ENCODE measurements at regions not wholly inside any gene's neighbourhood (a gene's known extent, or its start where the extent isn't known, plus 50 kb on each side); places are given as distances from the start of the nearest gene placed in this dataset.

- Histone ChIP-seq H3K9me3 (ENCODE audit: control insufficient read depth in 1 of 2, insufficient read depth in 1 of 2, low read length in 2 of 2) (no peaks in the 10 kb centered on the region), H3K27me3 (ENCODE audit: control insufficient read depth in 1 of 2, insufficient read depth in 2 of 2, low read length in 2 of 2) (no peaks in the 10 kb centered on the region), H3K36me3 (ENCODE audit: insufficient read depth, low read length) (no peaks in the 10 kb centered on the region), H3K27ac (ENCODE audit: low read depth in 1 of 2, low read length in 2 of 2) (no peak overlapping the region), H3K4me1 (ENCODE audit: insufficient read depth, low read length) (no peaks in the 10 kb centered on the region), H3K4me3 (ENCODE audit: low read length) (no peak overlapping the region)
- Mint-ChIP-seq H3K4me1 (ENCODE audit: low read depth) (no peaks in the 10 kb centered on the region), H3K27ac (no peak overlapping the region), H3K4me3 (no peak overlapping the region), H3K27me3 (no peaks in the 10 kb centered on the region), H3K36me3 (ENCODE audit: low read depth) (no peaks in the 10 kb centered on the region), H3K9me3 (no peaks in the 10 kb centered on the region)
- ChIA-PET CTCF (no interaction called here), POLR2A (no interaction called here)
- DNase-seq = no peak
- no peak for TF ChIP-seq CTCF (IDR thresholded peaks at IDR 0.05)
- intact Hi-C loops (cut with DNase I, micrococcal nuclease) = no loop called here
- no peak for ATAC-seq (ENCODE audit: poor library complexity)
These were observed 111.2 kb upstream of the CLDN10 start for GRCh38 chr13:95441326-95441725.

- no peak overlapping the region for H3K4me3 Mint-ChIP-seq
- ATAC-seq (ENCODE audit: poor library complexity) (no peak), DNase-seq (no peak)
- no peak for TF ChIP-seq CTCF (IDR thresholded peaks at IDR 0.05)
- H3K4me1 ChIP-seq (ENCODE audit: insufficient read depth, low read length) = no peaks in the 10 kb centered on the region
- H3K4me3 ChIP-seq (ENCODE audit: low read length) = no peak overlapping the region
- no peaks in the 10 kb centered on the region for H3K9me3 ChIP-seq (ENCODE audit: control insufficient read depth in 1 of 2, insufficient read depth in 1 of 2, low read length in 2 of 2)
- ChIA-PET POLR2A (no interaction called here), CTCF (interaction anchor here (0.6 kb wide), 1 partner anchor 97 kb away, joined by 3 read pairs; no protein-coding TSS in a partner anchor)
- no peaks in the 10 kb centered on the region for H3K9me3 Mint-ChIP-seq
- H3K4me1 Mint-ChIP-seq (ENCODE audit: low read depth) = no peaks in the 10 kb centered on the region
- no peak overlapping the region for H3K27ac Mint-ChIP-seq
- H3K27me3 ChIP-seq (ENCODE audit: control insufficient read depth in 1 of 2, insufficient read depth in 2 of 2, low read length in 2 of 2) = no peaks in the 10 kb centered on the region
- no peaks in the 10 kb centered on the region for H3K36me3 Mint-ChIP-seq (ENCODE audit: low read depth)
- intact Hi-C loops (cut with DNase I, micrococcal nuclease) = no loop called here
- H3K27ac ChIP-seq (ENCODE audit: low read depth in 1 of 2, low read length in 2 of 2) = no peak overlapping the region
- H3K36me3 ChIP-seq (ENCODE audit: insufficient read depth, low read length) = no peaks in the 10 kb centered on the region
- H3K27me3 Mint-ChIP-seq = peaks cover 6% of the 10 kb centered on the region
These were observed 108.4 kb upstream of the CLDN10 start for GRCh38 chr13:95444006-95444730.

GRCh38 chr13:95445131-95445530, 107.4 kb upstream of the CLDN10 start:
- Mint-ChIP-seq H3K27ac (no peak overlapping the region), H3K4me3 (no peak overlapping the region), H3K27me3 (peaks cover 6% of the 10 kb centered on the region), H3K9me3 (no peaks in the 10 kb centered on the region), H3K36me3 (ENCODE audit: low read depth) (no peaks in the 10 kb centered on the region), H3K4me1 (ENCODE audit: low read depth) (no peaks in the 10 kb centered on the region)
- ChIA-PET CTCF (no interaction called here), POLR2A (no interaction called here)
- H3K4me1 ChIP-seq (ENCODE audit: insufficient read depth, low read length) = no peaks in the 10 kb centered on the region
- intact Hi-C loops (cut with DNase I, micrococcal nuclease) = no loop called here
- no peak overlapping the region for H3K27ac ChIP-seq (ENCODE audit: low read depth in 1 of 2, low read length in 2 of 2)
- no peaks in the 10 kb centered on the region for H3K9me3 ChIP-seq (ENCODE audit: control insufficient read depth in 1 of 2, insufficient read depth in 1 of 2, low read length in 2 of 2)
- no peak for TF ChIP-seq CTCF (IDR thresholded peaks at IDR 0.05)
- H3K27me3 ChIP-seq (ENCODE audit: control insufficient read depth in 1 of 2, insufficient read depth in 2 of 2, low read length in 2 of 2) = no peaks in the 10 kb centered on the region
- ATAC-seq (ENCODE audit: poor library complexity) (no peak), DNase-seq (no peak)
- H3K36me3 ChIP-seq (ENCODE audit: insufficient read depth, low read length) = no peaks in the 10 kb centered on the region
- no peak overlapping the region for H3K4me3 ChIP-seq (ENCODE audit: low read length)
